Kidney epithelial cell (primary cell): ENCODE measurements at regions not wholly inside any gene's neighbourhood (a gene's known extent, or its start where the extent isn't known, plus 50 kb on each side); places are given as distances from the start of the nearest gene placed in this dataset.
A peak's percentile ranks its signal among the peaks of the same experiment; 100 is the strongest.

Source experiments
- DNase-seq: peaks from one replicate; pipeline ENCODE4 v3.0.0-alpha.2; 2010; ENCODE audit warnings: low read depth
- H3K27me3 ChIP-seq: 2 replicates; pipeline ENCODE4 v1.6.0; 2011; ENCODE audit warnings: low read length; ENCODE audit not compliant: control insufficient read depth, insufficient read depth
- H3K36me3 ChIP-seq: 2 replicates; pipeline ENCODE4 v1.5.1; 2011; ENCODE audit warnings: low read length; ENCODE audit not compliant: control insufficient read depth, insufficient read depth
- H3K4me3 ChIP-seq: 2 replicates; pipeline ENCODE4 v1.5.1; 2011; ENCODE audit warnings: low read depth, mild to moderate bottlenecking, control low read depth, low read length
- CTCF ChIP-seq: IDR thresholded peaks from 2 replicates; pipeline ENCODE4 v1.5.1; 2011; ENCODE audit warnings: mild to moderate bottlenecking, moderate library complexity, low read length, control low read depth, inconsistent platforms; ENCODE audit not compliant: insufficient read depth, poor library complexity, severe bottlenecking

DNA sequence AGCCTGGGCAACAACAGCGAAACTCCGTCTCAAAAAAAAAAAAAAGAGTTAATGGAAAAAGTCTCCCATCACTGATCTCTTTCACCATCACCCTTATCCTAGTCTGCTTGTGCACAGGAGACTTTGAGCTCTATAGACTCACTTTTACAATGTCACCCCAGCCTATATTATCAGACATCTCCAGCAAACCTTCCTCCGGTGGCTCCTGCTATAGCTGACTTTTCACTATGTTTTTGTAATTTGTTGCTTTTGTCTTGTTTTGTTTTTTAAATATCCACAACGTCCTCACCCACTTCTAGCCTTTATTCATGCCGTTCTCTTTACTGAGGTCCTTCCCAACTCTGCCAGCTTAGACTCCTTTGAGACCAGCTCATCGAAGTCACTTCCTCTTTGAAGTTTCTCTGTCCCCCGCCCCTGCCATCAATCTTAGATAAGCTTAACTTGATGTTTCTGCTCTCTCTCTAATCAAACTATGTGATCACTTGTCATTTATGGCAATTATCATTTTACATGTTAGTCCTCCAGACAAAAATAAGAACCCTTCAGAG is 82.7 kb upstream of the CHD2 start:
- no peak overlapping the region for H3K4me3 ChIP-seq
- no peak for DNase-seq

DNA sequence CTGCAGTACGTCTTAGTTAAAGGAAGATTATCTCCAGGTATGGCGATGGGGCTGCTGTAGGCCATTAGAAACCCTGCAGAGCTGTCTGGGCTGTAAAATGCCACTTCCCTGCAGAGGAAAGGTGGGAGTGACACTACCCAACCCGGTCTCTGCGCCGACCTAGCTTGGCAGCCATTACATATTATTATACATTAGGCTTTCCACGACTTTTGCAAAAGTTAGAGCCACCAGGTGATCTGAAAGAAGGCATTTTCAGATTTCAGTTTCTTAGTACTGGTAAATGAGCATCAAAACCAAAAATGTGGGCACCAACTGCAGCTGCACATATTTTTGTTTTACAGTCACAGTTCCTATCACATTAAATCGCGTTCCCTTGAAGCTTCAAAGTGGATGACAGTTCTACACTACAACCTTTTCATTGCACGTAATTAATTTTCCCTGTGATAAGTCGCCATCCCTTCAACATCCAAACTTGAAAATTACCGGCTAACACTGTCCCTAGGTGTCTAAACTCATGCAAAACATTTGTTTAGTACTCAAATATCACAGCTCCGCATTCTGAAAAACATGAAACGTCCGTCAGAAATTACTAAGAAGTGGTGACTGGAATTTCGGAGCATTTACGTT is 81.4 kb upstream of the CHD2 start:
- DNase-seq = no peak
- no peaks in the 10 kb centered on the region for H3K27me3 ChIP-seq
- no peaks in the 10 kb centered on the region for H3K36me3 ChIP-seq
- H3K4me3 ChIP-seq = no peak overlapping the region
- TF ChIP-seq CTCF = no peak

More for the DNA sequence above, 82.7 kb upstream of the CHD2 start:
- TF ChIP-seq CTCF = no peak
- no peaks in the 10 kb centered on the region for H3K36me3 ChIP-seq
- no peaks in the 10 kb centered on the region for H3K27me3 ChIP-seq

DNA sequence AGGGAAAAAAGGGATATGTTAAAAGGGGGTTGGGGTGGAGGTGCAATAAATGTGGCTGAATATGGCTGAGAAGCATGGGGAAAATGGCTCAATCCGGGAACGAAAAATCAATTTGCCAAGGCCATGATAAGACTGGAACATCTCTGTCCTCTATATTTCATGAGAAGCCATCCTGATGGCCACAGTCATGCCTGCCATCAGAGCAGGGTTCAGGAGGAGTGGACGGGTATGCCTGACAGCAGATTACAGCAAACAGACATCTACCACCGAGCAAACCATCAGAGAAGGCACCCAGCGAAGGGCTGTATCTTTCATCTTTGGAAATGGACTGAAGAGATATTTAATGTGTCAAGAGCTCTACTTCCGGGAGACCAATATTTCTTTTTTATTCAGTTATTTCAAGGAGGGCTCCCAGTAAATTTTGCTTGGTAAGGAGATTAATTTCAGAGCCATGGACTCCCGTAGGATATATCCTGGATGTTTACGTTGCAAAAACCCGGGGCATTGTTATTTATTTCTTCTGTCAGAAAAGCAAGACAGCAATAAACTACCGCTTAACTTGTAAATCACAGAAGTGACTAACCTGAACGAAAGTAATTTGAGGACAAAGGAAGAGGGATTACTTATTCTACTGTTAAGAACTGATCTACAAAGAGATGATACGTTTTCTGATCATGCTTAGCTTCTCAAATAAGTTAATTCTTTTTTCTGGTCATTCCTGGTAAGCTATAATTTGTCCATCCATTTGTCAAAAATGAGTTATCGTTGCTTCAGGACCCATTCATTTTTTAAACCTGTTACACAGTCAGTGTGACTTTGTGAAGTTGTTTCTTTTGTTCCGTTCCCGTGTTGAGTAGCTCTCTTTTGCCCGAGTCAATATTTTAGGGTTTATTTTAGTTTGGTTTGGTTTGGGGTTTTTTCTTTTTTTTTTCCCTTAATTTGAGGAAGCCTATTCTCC is 80.6 kb upstream of the CHD2 start:
- H3K36me3 ChIP-seq = no peaks in the 10 kb centered on the region
- no peak for DNase-seq
- TF ChIP-seq CTCF = no peak
- H3K4me3 ChIP-seq = peak overlapping the region; percentile 10
- H3K27me3 ChIP-seq = no peaks in the 10 kb centered on the region

- peak overlapping the region; percentile 33 for H3K4me3 ChIP-seq
- TF ChIP-seq CTCF = no peak
- DNase-seq = no peak
- H3K36me3 ChIP-seq = no peaks in the 10 kb centered on the region
- no peaks in the 10 kb centered on the region for H3K27me3 ChIP-seq
Measured at GRCh38 chr15:92820236-92821021, 79.7 kb upstream of the CHD2 start.

DNA sequence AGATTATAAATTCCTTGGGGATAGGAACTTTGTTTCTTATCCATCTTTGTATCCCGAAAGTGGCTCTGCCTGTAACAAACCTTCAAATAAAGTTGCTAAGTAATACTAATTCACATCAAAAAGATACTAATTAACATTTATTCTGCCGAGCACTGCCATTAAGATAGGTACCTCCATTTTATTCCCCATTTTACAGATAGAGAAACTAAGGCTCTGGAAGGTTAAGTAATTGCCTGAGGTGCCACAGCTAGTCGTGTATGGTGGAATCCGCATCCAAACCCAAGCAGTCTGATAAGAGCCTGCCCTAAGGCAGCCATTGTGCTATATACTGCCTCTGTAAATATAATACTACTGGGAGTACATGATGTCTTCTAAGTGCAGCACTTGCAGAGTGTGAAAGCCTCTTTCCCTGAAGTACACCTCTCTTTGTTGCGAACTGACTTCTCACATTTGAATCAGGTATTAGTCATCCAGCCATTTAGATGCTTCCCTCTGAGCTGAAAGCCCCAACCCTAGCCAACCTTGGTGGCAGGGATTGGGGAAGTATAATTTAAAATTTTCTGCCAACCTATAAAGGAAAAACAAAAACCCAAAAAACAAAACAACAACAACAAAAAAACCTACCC is 78.5 kb upstream of the CHD2 start:
- no peak for DNase-seq
- H3K36me3 ChIP-seq = no peaks in the 10 kb centered on the region

More for the DNA sequence above, 78.5 kb upstream of the CHD2 start:
- H3K27me3 ChIP-seq = no peaks in the 10 kb centered on the region
- no peak for TF ChIP-seq CTCF
- H3K4me3 ChIP-seq = no peak overlapping the region
